Forelimb muscle (tissue), 1 donor: ENCODE measurements at regions not wholly inside any gene's neighbourhood (a gene's known extent, or its start where the extent isn't known, plus 50 kb on each side); places are given as distances from the start of the nearest gene placed in this dataset.
"Not testable (repeated sequence)": the region's sequence is repeated elsewhere in the genome, so short reads cannot be mapped to it uniquely, and the experiment has no call there.

ENCODE experiments used
- DNase-seq: peaks from one replicate; pipeline ENCODE4 v3.0.0-alpha.2; 2013; ENCODE audit warnings: low read depth

DNA sequence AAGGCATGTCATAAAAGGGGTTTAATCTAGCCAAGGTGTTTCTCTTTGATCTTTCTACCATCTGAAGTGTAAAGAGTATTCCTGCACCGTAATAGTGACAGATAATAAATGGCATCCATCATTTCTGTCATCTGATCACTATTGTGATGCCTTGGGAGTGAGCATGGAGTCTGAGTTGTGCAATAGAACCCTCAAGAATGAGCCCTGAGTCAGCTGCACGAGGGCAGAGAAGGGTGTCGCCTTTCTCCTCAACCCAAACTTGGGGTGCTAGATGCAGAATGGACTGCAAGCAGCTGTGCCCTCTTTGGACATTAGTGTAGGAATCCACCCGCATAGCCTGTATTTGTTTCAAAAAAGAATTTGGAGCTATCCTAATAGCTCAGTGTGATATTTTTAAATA, 115.2 kb downstream of the ZNF37A start:
- DNase-seq = no peak

GRCh38 chr10:38209748-38210147, 115.6 kb downstream of the ZNF37A start:
- not testable (repeated sequence) for DNase-seq

- no peak for DNase-seq
Measured at GRCh38 chr10:38212460-38212859, 118.3 kb downstream of the ZNF37A start.

DNA sequence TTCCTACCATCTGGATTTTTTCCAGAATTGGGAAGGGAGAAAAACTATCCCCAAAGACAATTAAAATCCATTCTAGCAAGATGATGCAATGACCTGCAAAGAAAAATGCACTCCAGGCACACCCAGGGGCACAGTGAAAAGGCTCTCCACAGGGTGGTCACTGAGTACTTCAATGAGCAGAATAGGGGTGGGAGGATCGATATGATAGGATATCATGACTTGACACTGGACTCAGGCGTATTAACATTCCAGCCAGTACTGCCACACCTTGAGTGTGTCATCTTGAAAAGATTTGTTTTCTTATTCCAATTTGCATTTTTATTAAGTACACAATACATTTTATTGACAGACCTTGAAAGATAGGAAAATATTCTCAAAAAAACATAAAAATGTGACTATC, 132.2 kb downstream of the ZNF37A start:
- DNase-seq = no peak

GRCh38 chr10:38228394-38228793, 134.3 kb downstream of the ZNF37A start:
- no peak for DNase-seq

DNA sequence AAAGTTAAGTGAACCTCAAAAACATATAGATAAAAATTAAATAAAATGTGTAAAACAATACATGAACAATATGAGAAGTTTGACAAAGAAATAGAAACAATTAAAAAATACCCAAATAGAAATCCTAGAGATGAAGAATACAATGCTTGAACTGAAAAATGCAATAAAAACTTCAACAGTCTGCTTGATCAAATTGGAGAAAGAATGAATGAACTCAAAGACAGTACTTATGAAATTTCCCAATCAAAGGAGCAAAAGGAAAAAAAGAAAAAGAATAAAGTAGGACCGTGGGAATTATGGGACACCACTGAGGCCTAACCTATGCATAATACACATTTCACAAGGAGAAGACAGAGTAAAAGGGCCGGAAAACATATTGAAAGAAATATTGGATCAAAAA, 144.3 kb downstream of the ZNF37A start:
- DNase-seq = not testable (repeated sequence)

DNA sequence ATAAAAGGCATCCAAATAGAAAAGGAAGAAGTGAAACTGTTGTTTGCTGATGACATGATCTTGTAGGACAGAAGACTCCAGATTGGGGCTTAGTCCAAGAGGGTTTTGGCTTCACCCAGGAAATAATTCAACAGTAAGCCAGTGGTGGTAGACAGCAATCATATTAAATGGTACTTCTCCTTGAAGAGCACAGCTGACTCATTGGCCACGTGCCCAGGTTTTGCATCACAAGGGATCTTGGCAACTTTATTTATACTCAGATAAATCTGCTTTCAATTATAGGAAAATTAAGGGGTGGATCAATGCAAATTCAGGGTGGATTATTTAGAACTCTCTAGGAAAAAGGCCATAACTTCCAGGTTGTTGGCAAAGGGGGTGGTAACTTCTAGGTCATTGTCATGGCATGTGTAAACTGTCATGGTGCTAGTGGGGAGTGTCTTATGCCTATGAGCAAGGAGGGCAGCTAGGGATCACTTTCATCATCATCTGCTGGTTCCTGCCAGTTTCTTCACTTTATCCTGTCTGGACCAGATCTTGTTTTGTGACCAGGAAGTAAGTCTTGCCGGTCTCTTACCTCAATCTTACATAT, 148.0 kb downstream of the ZNF37A start:
- DNase-seq = not testable (repeated sequence)

GRCh38 chr10:38248113-38248512, 154.0 kb downstream of the ZNF37A start:
- DNase-seq = not testable (repeated sequence)

DNA sequence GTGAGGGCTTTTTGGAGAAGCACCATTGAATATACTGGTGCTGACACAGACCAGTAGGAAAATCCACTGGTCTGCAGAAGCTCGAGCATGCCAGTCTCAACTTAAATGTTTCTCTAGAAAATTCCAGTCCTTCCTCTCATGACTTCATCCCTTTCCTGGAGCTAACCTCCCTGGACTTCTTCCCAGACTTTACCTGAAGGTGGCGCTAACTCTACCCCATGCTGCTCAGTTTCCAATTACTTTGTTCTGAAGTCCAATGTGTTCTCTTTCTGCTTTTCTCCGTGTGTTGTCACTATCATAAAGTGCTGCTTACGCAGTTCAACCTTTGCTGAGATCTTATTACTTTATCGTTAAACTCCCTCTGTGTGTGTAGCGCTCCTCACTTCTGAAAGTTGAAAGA, 158.4 kb downstream of the ZNF37A start:
- not testable (repeated sequence) for DNase-seq

DNA sequence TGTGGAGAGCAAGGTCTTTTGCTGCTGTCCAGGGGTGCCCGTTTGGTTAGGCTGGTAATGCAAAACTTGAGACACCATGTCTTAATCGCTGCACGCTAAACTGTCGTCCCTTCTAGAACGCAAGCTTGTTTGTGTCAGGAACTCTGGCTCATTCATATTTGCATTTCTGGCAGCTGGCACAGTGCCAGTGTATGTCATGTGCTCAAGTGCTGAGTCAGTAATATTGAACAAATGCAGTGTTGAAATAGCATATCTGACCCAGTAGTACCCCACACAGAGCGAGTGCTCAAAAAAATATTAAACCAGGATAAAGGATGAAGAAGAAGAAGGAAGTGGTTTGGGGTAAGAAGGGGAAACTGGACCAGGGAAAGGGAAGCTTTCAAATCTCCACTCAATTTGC, 173.4 kb downstream of the ZNF37A start:
- not testable (repeated sequence) for DNase-seq

DNA sequence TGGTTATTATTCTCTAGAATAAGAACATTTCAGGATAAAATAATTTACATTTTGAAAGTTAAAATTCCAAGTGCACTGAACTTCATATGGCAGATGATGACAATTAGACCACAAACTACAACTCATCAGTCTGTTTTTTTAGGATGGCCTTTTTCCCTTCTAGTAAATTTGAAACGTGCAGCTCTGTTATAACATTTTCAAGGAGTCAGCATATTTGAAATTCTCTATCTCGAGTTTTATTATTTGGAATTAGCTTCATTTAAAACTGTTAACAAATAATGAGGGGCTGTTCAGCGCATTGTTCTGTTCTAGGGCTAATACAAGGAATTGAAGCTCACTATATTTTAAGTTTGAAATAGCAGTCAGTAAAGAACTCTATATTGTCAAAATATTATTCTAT, 176.9 kb downstream of the ZNF37A start:
- DNase-seq = not testable (repeated sequence)

DNA sequence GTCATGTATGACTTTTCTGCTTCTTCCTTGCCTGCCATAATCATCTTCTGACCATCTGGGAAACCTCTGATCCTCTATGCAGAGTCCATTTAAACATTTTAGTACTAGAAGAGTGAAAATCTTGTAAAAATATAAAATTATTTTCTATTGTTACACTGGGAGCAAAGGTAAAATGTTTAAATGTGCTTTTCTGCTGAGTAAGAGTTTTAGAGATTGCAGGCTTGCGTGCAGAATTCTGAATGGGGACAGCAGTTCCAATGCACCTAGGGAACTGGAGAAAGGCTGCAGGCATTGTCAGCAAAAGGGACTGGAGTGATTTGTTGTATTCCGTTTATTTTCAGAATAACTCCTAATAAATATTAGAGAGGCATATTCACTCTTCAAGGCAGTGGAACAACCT, 180.7 kb downstream of the ZNF37A start:
- DNase-seq = not testable (repeated sequence)

DNA sequence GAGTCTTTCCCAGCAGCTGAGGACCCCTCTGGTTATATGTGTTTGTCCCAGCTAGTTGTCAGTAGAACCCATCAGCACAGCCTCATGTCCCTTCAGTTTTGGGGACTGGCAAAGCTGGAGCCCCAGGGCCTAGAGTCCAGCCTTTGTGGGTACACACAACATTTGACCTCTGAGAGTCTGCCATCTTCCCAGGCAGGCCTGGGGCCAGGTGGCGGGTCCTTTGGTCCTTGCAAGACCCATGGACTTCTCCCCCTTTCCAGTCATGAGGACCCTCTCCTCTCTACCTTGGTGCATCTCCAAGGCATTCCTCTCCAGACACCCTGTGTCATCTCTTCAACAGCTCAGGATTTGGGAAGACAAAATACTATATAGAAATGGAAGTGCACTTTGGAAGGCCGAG, 198.4 kb downstream of the ZNF37A start:
- not testable (repeated sequence) for DNase-seq

DNA sequence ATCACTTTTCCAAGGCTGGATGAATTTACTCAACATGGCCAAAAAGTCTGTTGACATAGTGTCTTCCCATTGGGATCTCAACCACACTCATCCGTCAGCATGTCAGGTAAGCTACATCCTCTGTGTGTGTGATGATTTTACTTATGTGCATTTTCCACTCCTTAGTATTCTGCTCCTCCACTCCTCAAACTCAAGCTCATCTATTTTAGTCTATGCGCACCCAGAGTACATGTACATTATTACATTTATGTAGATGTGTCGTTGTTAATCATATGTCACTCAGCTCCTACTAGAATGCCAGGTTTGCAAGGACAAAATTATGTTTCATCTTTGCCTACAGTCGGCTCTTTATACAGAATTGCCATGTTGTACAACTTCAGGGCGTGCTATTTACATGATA, 216.0 kb downstream of the ZNF37A start:
- DNase-seq = not testable (repeated sequence)

DNA sequence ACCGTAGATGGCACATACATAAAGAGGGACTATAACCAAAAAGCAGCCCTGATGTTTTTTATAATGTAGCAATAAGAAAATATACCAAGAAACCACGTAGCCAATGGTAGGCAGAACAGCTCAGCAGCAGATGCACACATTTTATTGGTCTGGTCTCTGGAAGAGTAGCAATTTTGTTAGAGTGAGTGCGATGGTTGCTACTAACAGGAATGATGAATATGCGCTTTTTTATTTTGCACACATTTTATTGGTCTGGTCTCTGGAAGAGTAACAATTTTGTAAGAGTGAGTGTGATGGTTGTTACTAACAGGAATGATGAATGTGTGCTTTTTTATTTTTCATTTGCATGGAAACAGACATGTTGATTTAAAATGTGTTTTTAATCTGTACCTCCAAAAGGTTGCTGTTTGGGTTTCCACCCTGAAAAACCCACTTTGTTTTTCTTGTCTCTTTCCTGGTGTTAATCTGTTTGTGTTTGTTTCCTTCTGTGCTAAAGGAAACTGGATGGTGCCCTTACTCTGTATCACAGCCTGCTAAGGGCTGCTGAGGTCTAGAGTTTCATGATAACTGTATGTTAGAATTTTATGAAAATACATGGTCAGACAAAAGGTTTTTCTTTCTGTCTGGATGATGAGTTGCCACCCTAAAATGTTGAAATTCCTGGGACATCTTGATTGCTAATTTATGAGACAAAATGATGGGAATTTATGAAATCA, 221.1 kb downstream of the ZNF37A start:
- DNase-seq = not testable (repeated sequence)

- DNase-seq = not testable (repeated sequence)
Measured at GRCh38 chr10:38321393-38321792, 227.3 kb downstream of the ZNF37A start.

DNA sequence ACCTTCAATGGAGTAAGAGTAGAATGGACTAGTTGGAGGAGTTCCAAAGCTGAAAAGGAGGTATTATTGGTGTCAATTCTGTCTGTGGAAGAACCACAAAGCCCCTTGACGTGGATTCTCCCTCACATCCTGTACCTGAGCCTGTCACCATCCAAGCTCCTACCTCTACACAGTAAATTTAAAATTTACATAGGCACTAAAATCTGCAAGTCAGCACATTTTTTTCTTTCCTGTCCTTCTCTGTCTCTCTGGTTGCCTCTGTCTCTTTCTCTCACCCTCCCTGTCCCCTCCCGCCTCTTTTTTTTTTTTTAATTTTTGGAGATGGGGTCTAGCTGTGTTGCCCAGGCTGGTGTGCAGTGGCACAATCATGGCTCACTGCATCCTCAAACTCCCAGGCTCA, 236.2 kb downstream of the ZNF37A start:
- not testable (repeated sequence) for DNase-seq

DNA sequence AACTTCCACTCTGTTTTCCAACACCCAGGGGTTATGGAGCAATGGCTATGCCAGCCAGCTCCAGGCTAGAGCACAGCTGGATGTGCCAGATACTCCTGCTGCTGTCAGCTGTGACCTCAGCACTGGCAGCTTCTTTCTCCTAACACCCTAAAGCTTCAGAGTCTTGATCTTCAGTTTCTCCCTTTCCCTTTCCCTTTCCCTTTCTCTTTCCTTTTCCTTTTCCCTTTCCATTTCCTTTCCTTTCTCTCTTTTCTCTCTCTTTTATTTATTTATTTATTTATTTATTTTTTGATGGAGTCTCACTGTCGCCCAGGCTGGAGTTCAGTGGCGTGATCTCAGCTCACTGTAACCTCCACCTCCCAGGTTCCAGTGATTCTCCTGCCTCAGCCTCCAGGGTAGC, 237.0 kb downstream of the ZNF37A start:
- not testable (repeated sequence) for DNase-seq

- not testable (repeated sequence) for DNase-seq
Measured at GRCh38 chr10:38333699-38334098, 239.6 kb downstream of the ZNF37A start.

DNA sequence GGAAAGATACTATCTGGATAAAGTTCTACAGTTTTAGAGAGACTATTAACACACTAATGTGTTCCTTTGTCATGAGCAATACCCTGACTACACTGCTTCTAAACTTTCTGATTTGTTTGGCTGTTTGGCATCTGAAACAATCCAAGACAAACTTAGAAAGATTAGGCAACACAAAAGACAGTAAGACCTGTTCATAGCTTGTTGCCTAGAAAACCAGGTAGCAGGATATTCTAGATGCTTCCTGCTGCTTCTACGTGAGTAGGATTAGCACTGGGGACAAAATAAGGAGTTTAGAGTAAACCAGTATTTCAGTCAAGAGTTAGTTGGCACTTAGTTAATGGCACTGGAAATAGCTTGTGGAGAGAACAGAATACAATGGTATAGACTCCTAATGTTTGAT, 256.5 kb downstream of the ZNF37A start:
- DNase-seq = not testable (repeated sequence)

DNA sequence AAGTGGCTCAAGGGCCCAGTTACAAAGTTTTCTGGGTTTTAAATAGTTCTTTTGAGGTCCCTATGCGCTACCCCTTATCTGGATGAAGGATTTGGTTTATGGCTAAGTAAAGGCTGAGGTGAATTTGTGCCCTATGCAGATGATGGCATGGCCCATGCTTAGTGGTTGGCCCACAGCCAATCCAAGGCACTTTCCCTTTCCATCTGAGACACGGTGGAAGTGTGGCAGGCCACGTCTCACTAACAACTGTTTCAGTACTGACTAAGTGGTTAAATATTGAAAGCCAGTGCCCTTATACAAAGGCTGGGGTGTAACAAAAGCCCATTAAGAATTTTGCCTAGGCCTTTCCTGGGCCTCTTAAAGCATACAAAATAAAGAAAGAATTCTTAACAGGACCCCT, 260.3 kb downstream of the ZNF37A start:
- not testable (repeated sequence) for DNase-seq

DNA sequence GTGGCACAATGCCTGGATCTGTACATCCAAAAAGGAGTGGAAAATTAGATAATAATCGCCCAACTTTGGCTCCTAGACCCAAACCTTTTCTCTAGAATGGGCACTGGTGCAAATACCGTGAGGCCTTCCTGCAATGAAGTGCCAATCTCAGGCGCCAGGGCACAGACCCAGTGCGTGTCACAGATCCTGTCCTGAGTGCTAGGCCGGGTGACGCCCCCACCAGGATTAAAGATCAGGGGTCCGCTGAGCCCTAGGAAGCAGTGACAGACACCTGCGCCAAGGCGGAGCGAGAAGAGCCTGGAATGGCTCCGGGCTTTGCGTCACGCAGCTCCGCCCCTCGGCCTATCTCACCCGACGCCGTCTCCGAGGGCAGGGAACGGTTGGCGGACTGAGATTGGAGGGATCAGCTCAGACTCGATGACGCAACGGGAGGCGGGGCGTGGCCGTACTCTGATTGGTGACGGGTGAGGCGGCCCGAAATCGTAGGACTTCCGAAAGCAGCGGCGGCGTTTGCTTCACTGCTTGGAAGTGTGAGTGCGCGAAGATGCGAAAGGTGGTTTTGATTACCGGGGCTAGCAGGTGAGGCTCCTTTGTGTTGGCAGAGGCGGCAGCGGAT, 261.9 kb downstream of the ZNF37A start:
- DNase-seq = not testable (repeated sequence)

GRCh38 chr10:38356527-38356926, 262.4 kb downstream of the ZNF37A start:
- DNase-seq = not testable (repeated sequence)
